H1 (cell line): ENCODE measurements at regions not wholly inside any gene's neighbourhood (a gene's known extent, or its start where the extent isn't known, plus 50 kb on each side); places are given as distances from the start of the nearest gene placed in this dataset.

Experiments
- CTCF ChIA-PET: fragments of 300-600 bp; sonication (Branson Sonifier 250); formaldehyde crosslinking; loops from one replicate; lab custom pipeline; 2021; ENCODE audit not compliant: partially characterized antibody; lab: Charles Lee
- POLR2A ChIA-PET: fragments of 300-600 bp; sonication (Branson Sonifier 250); formaldehyde crosslinking; loops from one replicate; lab custom pipeline; 2021; ENCODE audit warnings: inconsistent platforms; ENCODE audit not compliant: partially characterized antibody; lab: Charles Lee
- DNase-seq, 2 experiments: peaks; one replicate each; pipeline versions ENCODE4 v3.0.0 to v3.0.0-alpha.2; 2010 to 2022; ENCODE audit warnings: low spot score in 2 of 2, low read depth in 1 of 2, mixed read lengths in 1 of 2
- FAIRE-seq: peaks from 2 replicates; lab custom pipeline; 2011; peaks lifted over from hg19 to GRCh38; lab: Jason Lieb, UNC
- H2AFZ ChIP-seq: 2 replicates; pipeline ENCODE4 v1.8.1; 2012; ENCODE audit warnings: low read length, inconsistent platforms
- H2AK5ac ChIP-seq: 2 replicates; pipeline ENCODE4 v1.6.1; 2013; ENCODE audit warnings: low read depth, low read length
- H2BK120ac ChIP-seq: replicated peaks from 2 replicates; pipeline ENCODE3; 2013; ENCODE audit warnings: low read depth, low read length, inconsistent platforms
- H2BK12ac ChIP-seq: 2 replicates; pipeline ENCODE4 v1.6.1; 2013; ENCODE audit warnings: low read depth, low read length
- H2BK15ac ChIP-seq: 2 replicates; pipeline ENCODE4 v1.6.1; 2013; ENCODE audit warnings: low read length
- H2BK20ac ChIP-seq: 2 replicates; pipeline ENCODE4 v1.6.1; 2013; ENCODE audit warnings: low read length
- H2BK5ac ChIP-seq: 2 replicates; pipeline ENCODE4 v1.6.1; 2013; ENCODE audit warnings: low read depth, low read length
- H3K14ac ChIP-seq: 2 replicates; pipeline ENCODE4 v1.6.1; 2013; ENCODE audit warnings: inconsistent platforms; ENCODE audit not compliant: insufficient read length
- H3K18ac ChIP-seq: 2 replicates; pipeline ENCODE4 v1.6.1; 2013; ENCODE audit warnings: low read length; ENCODE audit errors: extremely low read depth
- H3K23ac ChIP-seq: 2 replicates; pipeline ENCODE4 v1.6.1; 2013; ENCODE audit warnings: inconsistent platforms; ENCODE audit not compliant: insufficient read length
- H3K23me2 ChIP-seq: 2 replicates; pipeline ENCODE4 v1.6.1; 2013; ENCODE audit warnings: low read depth, low read length
- H3K27ac ChIP-seq: 2 replicates; pipeline ENCODE4 v1.6.1; 2011; ENCODE audit warnings: low read depth, low read length, inconsistent platforms
- H3K27me3 ChIP-seq, 4 experiments: replicated peaks in 1 of 4; 1 replicate in 1 of 4; 2 replicates in 3 of 4; pipeline versions ENCODE4 v1.6.1 to v1.8.1; 2011 to 2013; ENCODE audit warnings: low read length in 3 of 4, mild to moderate bottlenecking in 3 of 4, inconsistent platforms in 2 of 4, mixed read lengths in 2 of 4, moderate library complexity in 1 of 4; ENCODE audit not compliant: control insufficient read depth in 3 of 4, insufficient read depth in 3 of 4; ENCODE audit errors: extremely low read depth in 1 of 4
- H3K36me3 ChIP-seq, 4 experiments: 2 replicates each; pipeline versions ENCODE4 v1.6.1 to v1.8.1; 2011 to 2013; ENCODE audit warnings: mild to moderate bottlenecking in 4 of 4, low read length in 3 of 4, moderate library complexity in 2 of 4, control low read depth in 1 of 4, inconsistent platforms in 1 of 4; ENCODE audit not compliant: insufficient read depth in 4 of 4, control insufficient read depth in 2 of 4
- H3K4ac ChIP-seq: replicated peaks from 2 replicates; pipeline ENCODE3; 2013; ENCODE audit warnings: low read length, low read depth, mixed read lengths, inconsistent platforms; ENCODE audit not compliant: insufficient read length
- H3K4me1 ChIP-seq, 4 experiments: replicated peaks in 1 of 4; 1 replicate in 1 of 4; 2 replicates in 3 of 4; pipeline versions ENCODE4 v1.6.1 to v1.8.1; 2011 to 2013; ENCODE audit warnings: low read length in 3 of 4, inconsistent platforms in 2 of 4, mixed read lengths in 1 of 4; ENCODE audit not compliant: insufficient read depth in 4 of 4, control insufficient read depth in 3 of 4
- H3K4me2 ChIP-seq, 2 experiments: 2 replicates each; pipeline versions ENCODE4 v1.6.1 to v1.8.1; 2011 to 2013; ENCODE audit warnings: low read depth in 2 of 2, low read length in 2 of 2, control low read depth in 1 of 2, inconsistent platforms in 1 of 2, mild to moderate bottlenecking in 1 of 2; ENCODE audit not compliant: insufficient read depth in 1 of 2
- H3K4me3 ChIP-seq, 4 experiments: fragments of 200-600, 300-600 bp in 1 of 4; sonication (generic), shearing (Covaris generic), sonication (Bioruptor Twin) in 1 of 4; 2 replicates each; pipeline versions ENCODE4 v1.5.1 to v1.8.1; 2011 to 2016; ENCODE audit warnings: low read length in 4 of 4, low read depth in 3 of 4, control low read depth in 2 of 4, inconsistent platforms in 2 of 4, mild to moderate bottlenecking in 2 of 4, mixed read lengths in 1 of 4, moderate library complexity in 1 of 4; ENCODE audit not compliant: insufficient read depth in 2 of 4; ENCODE audit errors: extremely low read depth in 1 of 4
- H3K56ac ChIP-seq: replicated peaks from 2 replicates; pipeline ENCODE3; 2013; ENCODE audit warnings: low read depth, mild to moderate bottlenecking, mixed read lengths, low read length, inconsistent platforms; ENCODE audit not compliant: insufficient read length
- H3K79me1 ChIP-seq: 2 replicates; pipeline ENCODE4 v1.6.1; 2013; ENCODE audit warnings: low read depth, low read length, control low read depth
- H3K79me2 ChIP-seq, 2 experiments: 2 replicates each; pipeline versions ENCODE4 v1.6.1 to v1.8.1; 2012 to 2013; ENCODE audit warnings: low read length in 2 of 2, mild to moderate bottlenecking in 2 of 2, inconsistent platforms in 1 of 2; ENCODE audit not compliant: insufficient read depth in 2 of 2, control insufficient read depth in 1 of 2
- H3K9ac ChIP-seq, 4 experiments: replicated peaks in 1 of 4; 1 replicate in 1 of 4; 2 replicates in 3 of 4; pipeline versions ENCODE4 v1.6.1 to v1.8.1; 2011 to 2013; ENCODE audit warnings: low read depth in 3 of 4, low read length in 3 of 4, control low read depth in 2 of 4, mild to moderate bottlenecking in 2 of 4, moderate library complexity in 2 of 4, inconsistent platforms in 1 of 4; ENCODE audit errors: extremely low read depth in 1 of 4
- H3K9me3 ChIP-seq, 2 experiments: 2 replicates each; pipeline versions ENCODE4 v1.6.1 to v1.8.1; 2012 to 2013; ENCODE audit warnings: mild to moderate bottlenecking in 2 of 2, moderate library complexity in 2 of 2, control low read depth in 1 of 2, inconsistent platforms in 1 of 2, low read depth in 1 of 2, low read length in 1 of 2, mixed read lengths in 1 of 2; ENCODE audit not compliant: insufficient read depth in 2 of 2
- H4K20me1 ChIP-seq, 2 experiments: replicated peaks in 1 of 2; 2 replicates each; pipeline versions ENCODE3 to v1.8.1; 2011 to 2013; ENCODE audit warnings: inconsistent platforms in 2 of 2, low read length in 2 of 2, mild to moderate bottlenecking in 1 of 2; ENCODE audit not compliant: insufficient read depth in 2 of 2, control insufficient read depth in 1 of 2
- H4K5ac ChIP-seq: 2 replicates; pipeline ENCODE4 v1.6.1; 2013; ENCODE audit warnings: low read length, low read depth, mixed read lengths, inconsistent platforms; ENCODE audit not compliant: insufficient read length
- H4K8ac ChIP-seq: 2 replicates; pipeline ENCODE4 v1.8.0; 2013; ENCODE audit warnings: mild to moderate bottlenecking, moderate library complexity, low read length, inconsistent platforms; ENCODE audit not compliant: insufficient read depth; ENCODE audit errors: extremely low read depth
- H4K91ac ChIP-seq: replicated peaks from 2 replicates; pipeline ENCODE3; 2013; ENCODE audit warnings: low read length, mixed read lengths, inconsistent platforms; ENCODE audit not compliant: insufficient read length
- CBX8 ChIP-seq: fragments of 300-800, 300-1000 bp; sonication (generic); IDR thresholded peaks from 2 replicates; pipeline ENCODE4 v1.7.1; 2016; ENCODE audit warnings: low read depth, low read length, borderline replicate concordance
- KDM4A ChIP-seq: IDR thresholded peaks from one replicate; pipeline ENCODE4 v1.7.1; 2012; ENCODE audit warnings: low read depth, mild to moderate bottlenecking, moderate library complexity, low read length, inconsistent platforms; ENCODE audit not compliant: severe bottlenecking
- NANOG ChIP-seq: IDR thresholded peaks from 2 replicates; pipeline ENCODE4 v1.6.1; 2011; ENCODE audit warnings: low read length, low read depth, mild to moderate bottlenecking, inconsistent platforms; ENCODE audit not compliant: insufficient read depth, poor library complexity, severe bottlenecking
- SP4 ChIP-seq: IDR thresholded peaks from 2 replicates; pipeline ENCODE4 v1.6.1; 2012; ENCODE audit warnings: low read length, inconsistent platforms
- TEAD4 ChIP-seq: IDR thresholded peaks from 2 replicates; pipeline ENCODE4 v1.6.1; 2012; ENCODE audit warnings: low read depth, low read length, inconsistent platforms, mixed read lengths
- ZNF274 ChIP-seq: IDR thresholded peaks from 2 replicates; pipeline ENCODE4 v1.7.0; 2012; ENCODE audit warnings: low read length, borderline replicate concordance; ENCODE audit errors: extremely low read depth
- WGBS, 2 experiments: shearing (Covaris generic) in 1 of 2; methylation state at CpG; one replicate each; pipeline versions ENCODE4 v1.1.6 to v1.1.7; 2013 to 2015; ENCODE audit warnings: low lambda C conversion rate in 2 of 2, mixed read lengths in 2 of 2, inconsistent platforms in 1 of 2, low coverage in 1 of 2, missing lambda C conversion rate in 1 of 2; ENCODE audit not compliant: insufficient replicate concordance in 2 of 2, insufficient coverage in 1 of 2, insufficient read length in 1 of 2; ENCODE audit errors: extremely low coverage in 1 of 2, missing lambda C conversion rate in 1 of 2; 5-methylcytosine and 5-hydroxymethylcytosine counted together
- TF ChIP-seq, protein P1 (sequence below): IDR thresholded peaks from 2 replicates; pipeline ENCODE4 v1.6.1; 2011; ENCODE audit warnings: low read depth, mild to moderate bottlenecking, low read length; ENCODE audit not compliant: insufficient read depth
- TF ChIP-seq, protein P2 (sequence below): IDR thresholded peaks from 2 replicates; pipeline ENCODE4 v1.6.1; 2011; ENCODE audit warnings: low read length, improper control_type of control experiment

GRCh38 chr2:118642501-118642900, 204.9 kb downstream of the EN1 start:
- Histone ChIP-seq H2BK120ac (no peak overlapping the region), H2BK5ac (no peak overlapping the region), H3K27ac (no peak overlapping the region), H2BK12ac (peak overlapping the region; percentile 71; the same call in 1 of the 2 replicates), H3K18ac (no peak overlapping the region), H2AFZ (no peak overlapping the region), H4K5ac (no peak overlapping the region), H3K27me3 (peaks cover 0 to 7% (median 4%) of the 10 kb centered on the region in 4 experiments; a peak in 3 of 7 replicates), H3K23me2 (no peaks in the 10 kb centered on the region), H3K4me2 (no peak overlapping the region), H3K79me1 (no peaks in the 10 kb centered on the region), H3K9ac (no peak overlapping the region), H3K4me1 (peaks cover 1 to 11% (median 6%) of the 10 kb centered on the region in 4 experiments; a peak in 6 of 7 replicates), H3K23ac (no peak overlapping the region), H3K14ac (no peak overlapping the region), H4K20me1 (no peaks in the 10 kb centered on the region), H4K91ac (no peak overlapping the region), H2BK15ac (no peak overlapping the region), H4K8ac (no peak overlapping the region), H2BK20ac (no peak overlapping the region), H3K79me2 (no peaks in the 10 kb centered on the region), H3K36me3 (no peaks in the 10 kb centered on the region), H3K9me3 (no peaks in the 10 kb centered on the region), H3K4ac (no peak overlapping the region), H3K4me3 (no peak overlapping the region), H2AK5ac (no peak overlapping the region), H3K56ac (no peak overlapping the region)
- DNase-seq (no peak), FAIRE-seq (no peak)
- ChIA-PET POLR2A (no interaction called here), CTCF (no interaction called here)
- TF ChIP-seq ZNF274 = no peak
- TF ChIP-seq NANOG = no peak
- no peak for TF ChIP-seq KDM4A
- no peak for TF ChIP-seq CBX8
- TF ChIP-seq SP4 = no peak
- no peak for TF ChIP-seq TEAD4
- TF ChIP-seq, protein P1, sequence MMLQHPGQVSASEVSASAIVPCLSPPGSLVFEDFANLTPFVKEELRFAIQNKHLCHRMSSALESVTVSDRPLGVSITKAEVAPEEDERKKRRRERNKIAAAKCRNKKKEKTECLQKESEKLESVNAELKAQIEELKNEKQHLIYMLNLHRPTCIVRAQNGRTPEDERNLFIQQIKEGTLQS = no peak
- TF ChIP-seq, protein P2, sequence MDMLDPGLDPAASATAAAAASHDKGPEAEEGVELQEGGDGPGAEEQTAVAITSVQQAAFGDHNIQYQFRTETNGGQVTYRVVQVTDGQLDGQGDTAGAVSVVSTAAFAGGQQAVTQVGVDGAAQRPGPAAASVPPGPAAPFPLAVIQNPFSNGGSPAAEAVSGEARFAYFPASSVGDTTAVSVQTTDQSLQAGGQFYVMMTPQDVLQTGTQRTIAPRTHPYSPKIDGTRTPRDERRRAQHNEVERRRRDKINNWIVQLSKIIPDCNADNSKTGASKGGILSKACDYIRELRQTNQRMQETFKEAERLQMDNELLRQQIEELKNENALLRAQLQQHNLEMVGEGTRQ = no peak
- WGBS, 2 experiments = 45% methylated on average over 2 of the region's 2 CpGs; no CpG with 5 or more reads in 1 of the 2 experiments
